Astrocyte (in vitro differentiated cells and primary cell): ENCODE measurements at regions not wholly inside any gene's neighbourhood (a gene's known extent, or its start where the extent isn't known, plus 50 kb on each side); places are given as distances from the start of the nearest gene placed in this dataset.

ENCODE experiments used
- CTCF ChIP-seq: IDR thresholded peaks from 2 replicates; pipeline ENCODE4 v1.5.1; 2011; ENCODE audit warnings: low read depth, mild to moderate bottlenecking, inconsistent platforms, low read length, moderate library complexity; ENCODE audit not compliant: insufficient read depth
- EZH2 ChIP-seq: IDR thresholded peaks from 2 replicates; pipeline ENCODE4 v1.6.1; 2012; ENCODE audit warnings: mild to moderate bottlenecking, low read length, inconsistent platforms; ENCODE audit not compliant: insufficient read depth

GRCh38 chr14:43407706-43408105, 1099.4 kb downstream of the FSCB start:
- TF ChIP-seq CTCF = no peak
- no peak for TF ChIP-seq EZH2
